Loucy (cell line): ENCODE measurements at regions not wholly inside any gene's neighbourhood (a gene's known extent, or its start where the extent isn't known, plus 50 kb on each side); places are given as distances from the start of the nearest gene placed in this dataset.

Experiments used
- H2AFZ ChIP-seq: fragments of 200-600 bp; sonication (generic); 2 replicates; pipeline ENCODE4 v1.6.0; 2016; ENCODE audit warnings: antibody characterized with exemption, mild to moderate bottlenecking, low read length, moderate library complexity
- H3F3A ChIP-seq: fragments of 200-600 bp; 2 replicates; pipeline ENCODE4 v1.6.0; 2016; ENCODE audit warnings: antibody characterized with exemption, low read depth, mild to moderate bottlenecking
- H3K27me3 ChIP-seq: fragments of 200-600 bp; sonication (generic); 2 replicates; pipeline ENCODE4 v1.6.1; 2014; ENCODE audit warnings: low read length, mild to moderate bottlenecking; ENCODE audit not compliant: insufficient read depth, poor library complexity, severe bottlenecking
- H3K36me3 ChIP-seq: fragments of 200-600 bp; sonication (generic); 2 replicates; pipeline ENCODE4 v1.6.1; 2016; ENCODE audit warnings: low read length; ENCODE audit not compliant: insufficient read depth
- H3K4me1 ChIP-seq: fragments of 200-600 bp; sonication (generic); 2 replicates; pipeline ENCODE4 v1.5.1; 2014; ENCODE audit warnings: low read length, mild to moderate bottlenecking; ENCODE audit not compliant: insufficient read depth, poor library complexity, severe bottlenecking
- H3K4me2 ChIP-seq: fragments of 200-600 bp; sonication (generic); 2 replicates; pipeline ENCODE4 v1.6.0; 2014; ENCODE audit warnings: antibody characterized with exemption, low read length, low read depth, mild to moderate bottlenecking; ENCODE audit not compliant: poor library complexity, severe bottlenecking
- H3K4me3 ChIP-seq: fragments of 200-600 bp; sonication (generic); 2 replicates; pipeline ENCODE4 v1.5.1; 2014; ENCODE audit warnings: low read length, mild to moderate bottlenecking, mixed read lengths; ENCODE audit not compliant: poor library complexity, severe bottlenecking
- H3K79me2 ChIP-seq: fragments of 200-600 bp; sonication (generic); 2 replicates; pipeline ENCODE4 v1.6.1; 2014; ENCODE audit warnings: low read length; ENCODE audit not compliant: insufficient read depth
- H3K9ac ChIP-seq: fragments of 200-600 bp; sonication (generic); 2 replicates; pipeline ENCODE4 v1.6.0; 2014; ENCODE audit warnings: mild to moderate bottlenecking, low read depth, low read length, moderate library complexity; ENCODE audit not compliant: poor library complexity, severe bottlenecking
- H3K9me2 ChIP-seq: fragments of 200-600 bp; sonication (generic); replicated peaks from 2 replicates; pipeline ENCODE4 v1.6.1; 2016; ENCODE audit warnings: low read depth, low read length, mixed read lengths
- H3K9me3 ChIP-seq: fragments of 200-600 bp; sonication (generic); 2 replicates; pipeline ENCODE4 v1.6.1; 2014; ENCODE audit warnings: mild to moderate bottlenecking, antibody characterized with exemption, low read length, low read depth; ENCODE audit not compliant: insufficient read depth
- H4K20me1 ChIP-seq: fragments of 200-600 bp; sonication (generic); 2 replicates; pipeline ENCODE4 v1.6.0; 2014; ENCODE audit warnings: antibody characterized with exemption, low read length, mild to moderate bottlenecking; ENCODE audit not compliant: insufficient read depth, poor library complexity, severe bottlenecking
- CTCF ChIP-seq: fragments of 200-600 bp; sonication (generic); conservative IDR thresholded peaks from 2 replicates; pipeline ENCODE4 v1.5.1; 2014; ENCODE audit warnings: mild to moderate bottlenecking, antibody characterized with exemption, low read length
- EZH2phosphoT487 ChIP-seq: fragments of 200-600 bp; IDR thresholded peaks from 2 replicates; pipeline ENCODE4 v1.6.1; 2018; ENCODE audit warnings: antibody characterized with exemption, mild to moderate bottlenecking, moderate library complexity, borderline replicate concordance

GRCh38 chr13:109346060-109346459 lies 440.3 kb downstream of the IRS2 start:
- no peak overlapping the region for H3K4me2 ChIP-seq
- H3K79me2 ChIP-seq = no peaks in the 10 kb centered on the region
- TF ChIP-seq EZH2phosphoT487 = no peak
- no peak for TF ChIP-seq CTCF
- H2AFZ ChIP-seq = no peak overlapping the region
- no peaks in the 10 kb centered on the region for H3K27me3 ChIP-seq
- H3F3A ChIP-seq = no peaks in the 10 kb centered on the region
- H3K9me2 ChIP-seq = no peaks in the 10 kb centered on the region
- no peak overlapping the region for H3K9ac ChIP-seq
- H3K4me1 ChIP-seq = no peaks in the 10 kb centered on the region
- no peak overlapping the region for H3K4me3 ChIP-seq
- no peaks in the 10 kb centered on the region for H3K36me3 ChIP-seq
- H3K9me3 ChIP-seq = peaks cover 2% of the 10 kb centered on the region; the same call in 1 of the 2 replicates
- H4K20me1 ChIP-seq = no peaks in the 10 kb centered on the region

GRCh38 chr13:109345433-109345941 lies 440.9 kb downstream of the IRS2 start:
- H3K4me1 ChIP-seq = no peaks in the 10 kb centered on the region
- H3K36me3 ChIP-seq = no peaks in the 10 kb centered on the region
- H4K20me1 ChIP-seq = no peaks in the 10 kb centered on the region
- H3K79me2 ChIP-seq = no peaks in the 10 kb centered on the region
- no peak overlapping the region for H3K9ac ChIP-seq
- H3F3A ChIP-seq = no peaks in the 10 kb centered on the region
- no peaks in the 10 kb centered on the region for H3K9me2 ChIP-seq
- peaks cover 2% of the 10 kb centered on the region; the same call in 1 of the 2 replicates for H3K9me3 ChIP-seq
- H2AFZ ChIP-seq = no peak overlapping the region
- H3K27me3 ChIP-seq = no peaks in the 10 kb centered on the region
- H3K4me2 ChIP-seq = no peak overlapping the region
- TF ChIP-seq EZH2phosphoT487 (no peak), CTCF (no peak)
- no peak overlapping the region for H3K4me3 ChIP-seq

- H3K4me2 ChIP-seq = no peak overlapping the region
- no peaks in the 10 kb centered on the region for H3K79me2 ChIP-seq
- H3K9ac ChIP-seq = no peak overlapping the region
- H3K4me1 ChIP-seq = no peaks in the 10 kb centered on the region
- TF ChIP-seq CTCF = no peak
- no peak for TF ChIP-seq EZH2phosphoT487
- H3K9me3 ChIP-seq = peaks cover 2% of the 10 kb centered on the region; the same call in 1 of the 2 replicates
- no peaks in the 10 kb centered on the region for H3K9me2 ChIP-seq
- no peak overlapping the region for H3K4me3 ChIP-seq
- no peaks in the 10 kb centered on the region for H3F3A ChIP-seq
- H2AFZ ChIP-seq = no peak overlapping the region
- no peaks in the 10 kb centered on the region for H4K20me1 ChIP-seq
- H3K27me3 ChIP-seq = no peaks in the 10 kb centered on the region
- no peaks in the 10 kb centered on the region for H3K36me3 ChIP-seq
Measured at GRCh38 chr13:109344552-109345157, 441.7 kb downstream of the IRS2 start.
